ENCODE measurements at regions not wholly inside any gene's neighbourhood (a gene's known extent, or its start where the extent isn't known, plus 50 kb on each side); places are given as distances from the start of the nearest gene placed in this dataset.

GRCh38 chr3:17806876-17807275, 64.4 kb upstream of the TBC1D5 start:
- H3K9me3 ChIP-seq (ENCODE audit: insufficient read depth, low read depth, low read length), result no peaks in the 10 kb centered on the region
- no peak overlapping the region for H3K9ac ChIP-seq (ENCODE audit: low read length)
- no peak overlapping the region for H3K4me3 Mint-ChIP-seq (ENCODE audit: unreplicated experiment)
- no peaks in the 10 kb centered on the region for H3K27me3 ChIP-seq (ENCODE audit: insufficient read depth, low read length)
- H3K9me3 Mint-ChIP-seq (ENCODE audit: unreplicated experiment), result no peaks in the 10 kb centered on the region
- H3K36me3 Mint-ChIP-seq (ENCODE audit: low read depth, unreplicated experiment), result no peaks in the 10 kb centered on the region
- TF ChIP-seq, protein P1, sequence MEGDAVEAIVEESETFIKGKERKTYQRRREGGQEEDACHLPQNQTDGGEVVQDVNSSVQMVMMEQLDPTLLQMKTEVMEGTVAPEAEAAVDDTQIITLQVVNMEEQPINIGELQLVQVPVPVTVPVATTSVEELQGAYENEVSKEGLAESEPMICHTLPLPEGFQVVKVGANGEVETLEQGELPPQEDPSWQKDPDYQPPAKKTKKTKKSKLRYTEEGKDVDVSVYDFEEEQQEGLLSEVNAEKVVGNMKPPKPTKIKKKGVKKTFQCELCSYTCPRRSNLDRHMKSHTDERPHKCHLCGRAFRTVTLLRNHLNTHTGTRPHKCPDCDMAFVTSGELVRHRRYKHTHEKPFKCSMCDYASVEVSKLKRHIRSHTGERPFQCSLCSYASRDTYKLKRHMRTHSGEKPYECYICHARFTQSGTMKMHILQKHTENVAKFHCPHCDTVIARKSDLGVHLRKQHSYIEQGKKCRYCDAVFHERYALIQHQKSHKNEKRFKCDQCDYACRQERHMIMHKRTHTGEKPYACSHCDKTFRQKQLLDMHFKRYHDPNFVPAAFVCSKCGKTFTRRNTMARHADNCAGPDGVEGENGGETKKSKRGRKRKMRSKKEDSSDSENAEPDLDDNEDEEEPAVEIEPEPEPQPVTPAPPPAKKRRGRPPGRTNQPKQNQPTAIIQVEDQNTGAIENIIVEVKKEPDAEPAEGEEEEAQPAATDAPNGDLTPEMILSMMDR (IDR thresholded peaks at IDR 0.05; ENCODE audit: insufficient read depth, low read depth, low read length), result no peak
- H3K4me1 ChIP-seq (ENCODE audit: insufficient read depth, low read length), result peaks cover 10% of the 10 kb centered on the region
- no peak overlapping the region for H3K4me3 ChIP-seq (ENCODE audit: insufficient read depth, low read depth, low read length)
- no peak overlapping the region for H3K4me2 ChIP-seq (ENCODE audit: low read length)
- no peak overlapping the region for H3K27ac ChIP-seq (ENCODE audit: low read depth, low read length)
- no peaks in the 10 kb centered on the region for H3K36me3 ChIP-seq (ENCODE audit: insufficient read depth, low read length)
- H4K20me1 ChIP-seq (ENCODE audit: insufficient read depth, low read length), result no peaks in the 10 kb centered on the region
- peaks cover 25% of the 10 kb centered on the region for H3K4me1 Mint-ChIP-seq (ENCODE audit: low read depth, unreplicated experiment)
- no peaks in the 10 kb centered on the region for H3K27me3 Mint-ChIP-seq (ENCODE audit: low read depth, unreplicated experiment)
- FAIRE-seq (no peak), DNase-seq (ENCODE audit: low read depth) (no peak)
- no peaks in the 10 kb centered on the region for H3K79me2 ChIP-seq (ENCODE audit: insufficient read depth, low read length)
- H3K27ac Mint-ChIP-seq (ENCODE audit: unreplicated experiment), result no peak overlapping the region
- H2AFZ ChIP-seq (ENCODE audit: low read depth, low read length), result no peak overlapping the region

DNA sequence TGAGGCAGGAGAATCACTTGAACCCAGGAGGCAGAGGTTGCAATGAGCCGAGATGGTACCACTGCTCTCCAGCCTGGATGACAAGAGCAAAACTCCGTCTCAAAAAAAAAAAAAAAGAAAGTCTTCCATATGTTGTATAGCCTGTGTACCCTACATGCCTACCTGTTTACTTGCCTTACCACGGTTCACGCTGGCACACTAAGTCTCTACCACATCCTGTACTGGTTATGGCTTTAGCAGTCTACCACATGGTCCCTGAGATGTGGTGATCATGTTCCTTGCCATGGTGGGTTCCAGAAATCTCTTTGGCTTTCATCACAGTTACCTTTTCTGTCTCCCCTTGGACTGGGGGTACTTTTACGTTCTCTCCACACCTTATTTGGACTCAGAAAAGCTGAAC, 63.8 kb upstream of the TBC1D5 start:
- Histone ChIP-seq H3K4me3 (ENCODE audit: insufficient read depth, low read depth, low read length) (no peak overlapping the region), H3K4me1 (ENCODE audit: insufficient read depth, low read length) (peaks cover 10% of the 10 kb centered on the region), H3K27me3 (ENCODE audit: insufficient read depth, low read length) (no peaks in the 10 kb centered on the region), H3K9ac (ENCODE audit: low read length) (no peak overlapping the region), H3K9me3 (ENCODE audit: insufficient read depth, low read depth, low read length) (no peaks in the 10 kb centered on the region), H3K27ac (ENCODE audit: low read depth, low read length) (no peak overlapping the region), H3K36me3 (ENCODE audit: insufficient read depth, low read length) (no peaks in the 10 kb centered on the region), H2AFZ (ENCODE audit: low read depth, low read length) (no peak overlapping the region), H4K20me1 (ENCODE audit: insufficient read depth, low read length) (no peaks in the 10 kb centered on the region), H3K4me2 (ENCODE audit: low read length) (no peak overlapping the region), H3K79me2 (ENCODE audit: insufficient read depth, low read length) (no peaks in the 10 kb centered on the region)
- Mint-ChIP-seq H3K4me1 (ENCODE audit: low read depth, unreplicated experiment) (peaks cover 22% of the 10 kb centered on the region), H3K4me3 (ENCODE audit: unreplicated experiment) (no peak overlapping the region), H3K27ac (ENCODE audit: unreplicated experiment) (no peak overlapping the region), H3K27me3 (ENCODE audit: low read depth, unreplicated experiment) (no peaks in the 10 kb centered on the region), H3K36me3 (ENCODE audit: low read depth, unreplicated experiment) (no peaks in the 10 kb centered on the region), H3K9me3 (ENCODE audit: unreplicated experiment) (no peaks in the 10 kb centered on the region)
- DNase-seq (ENCODE audit: low read depth), result no peak
- no peak for FAIRE-seq
- TF ChIP-seq EZH2 (IDR thresholded peaks at IDR 0.05; ENCODE audit: insufficient read depth, low read length), result no peak
- TF ChIP-seq, protein P1 (IDR thresholded peaks at IDR 0.05; ENCODE audit: insufficient read depth, low read depth, low read length), result no peak

DNA sequence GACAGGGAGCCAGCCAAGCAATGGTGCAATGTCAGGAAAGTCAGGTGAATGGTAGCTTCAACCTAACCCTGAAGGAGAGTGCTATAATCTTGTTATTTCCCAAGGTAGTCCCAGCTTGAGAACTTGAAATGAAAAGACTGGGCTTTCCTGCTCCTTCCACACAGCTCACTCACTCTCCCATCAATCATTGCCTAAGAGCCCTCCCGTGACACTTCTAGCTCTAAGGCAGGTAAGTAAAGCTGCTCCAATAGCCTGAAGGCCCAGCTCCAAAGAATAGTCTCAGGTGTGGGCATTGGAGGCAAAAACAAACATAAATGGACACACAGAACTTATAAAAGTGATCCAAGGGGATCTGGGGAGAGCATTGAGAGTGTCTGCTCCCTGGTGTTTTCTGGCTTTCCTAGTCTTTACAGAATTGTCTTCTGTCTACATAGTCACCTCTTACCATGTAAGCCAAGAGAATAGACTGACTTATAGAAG, 63.1 kb upstream of the TBC1D5 start:
- Histone ChIP-seq H3K36me3 (ENCODE audit: insufficient read depth, low read length) (no peaks in the 10 kb centered on the region), H3K4me1 (ENCODE audit: insufficient read depth, low read length) (peaks cover 9% of the 10 kb centered on the region), H3K4me3 (ENCODE audit: insufficient read depth, low read depth, low read length) (no peak overlapping the region), H4K20me1 (ENCODE audit: insufficient read depth, low read length) (no peaks in the 10 kb centered on the region), H3K9me3 (ENCODE audit: insufficient read depth, low read depth, low read length) (no peaks in the 10 kb centered on the region), H2AFZ (ENCODE audit: low read depth, low read length) (no peak overlapping the region), H3K27me3 (ENCODE audit: insufficient read depth, low read length) (no peaks in the 10 kb centered on the region), H3K4me2 (ENCODE audit: low read length) (no peak overlapping the region), H3K27ac (ENCODE audit: low read depth, low read length) (no peak overlapping the region), H3K9ac (ENCODE audit: low read length) (no peak overlapping the region), H3K79me2 (ENCODE audit: insufficient read depth, low read length) (no peaks in the 10 kb centered on the region)
- H3K36me3 Mint-ChIP-seq (ENCODE audit: low read depth, unreplicated experiment), result no peaks in the 10 kb centered on the region
- no peak overlapping the region for H3K4me3 Mint-ChIP-seq (ENCODE audit: unreplicated experiment)
- H3K27ac Mint-ChIP-seq (ENCODE audit: unreplicated experiment), result no peak overlapping the region
- H3K4me1 Mint-ChIP-seq (ENCODE audit: low read depth, unreplicated experiment), result peaks cover 17% of the 10 kb centered on the region
- FAIRE-seq, result no peak
- no peak for DNase-seq (ENCODE audit: low read depth)
- TF ChIP-seq EZH2 (IDR thresholded peaks at IDR 0.05; ENCODE audit: insufficient read depth, low read length), result no peak
- TF ChIP-seq, protein P1 (IDR thresholded peaks at IDR 0.05; ENCODE audit: insufficient read depth, low read depth, low read length), result no peak
- H3K27me3 Mint-ChIP-seq (ENCODE audit: low read depth, unreplicated experiment), result no peaks in the 10 kb centered on the region
- H3K9me3 Mint-ChIP-seq (ENCODE audit: unreplicated experiment), result no peaks in the 10 kb centered on the region

All from astrocyte (in vitro differentiated cells and primary cell).